ENCODE measurements at regions not wholly inside any gene's neighbourhood (a gene's known extent, or its start where the extent isn't known, plus 50 kb on each side); places are given as distances from the start of the nearest gene placed in this dataset.

DNA sequence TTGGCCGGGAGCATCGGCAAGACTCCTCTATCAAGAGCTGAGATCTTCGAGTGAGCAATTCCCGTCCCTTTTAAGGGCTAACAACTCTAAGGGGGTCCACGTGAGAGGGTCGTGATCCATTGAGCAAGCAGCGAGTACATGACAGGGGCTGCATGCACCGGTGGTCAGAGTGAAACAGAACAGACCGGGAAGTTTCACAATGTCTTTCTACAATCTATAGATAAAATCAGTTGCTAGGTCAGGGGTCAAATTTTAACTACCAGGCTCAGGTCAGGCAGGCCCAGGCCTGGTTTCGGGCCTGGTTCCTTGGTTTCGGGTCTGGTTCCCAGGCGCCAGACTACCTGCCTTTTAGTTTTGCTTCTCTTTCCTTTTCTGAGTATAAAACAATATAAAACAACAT lies 160.1 kb downstream of the PTCHD1 start (continued):
- TF ChIP-seq, protein P1, sequence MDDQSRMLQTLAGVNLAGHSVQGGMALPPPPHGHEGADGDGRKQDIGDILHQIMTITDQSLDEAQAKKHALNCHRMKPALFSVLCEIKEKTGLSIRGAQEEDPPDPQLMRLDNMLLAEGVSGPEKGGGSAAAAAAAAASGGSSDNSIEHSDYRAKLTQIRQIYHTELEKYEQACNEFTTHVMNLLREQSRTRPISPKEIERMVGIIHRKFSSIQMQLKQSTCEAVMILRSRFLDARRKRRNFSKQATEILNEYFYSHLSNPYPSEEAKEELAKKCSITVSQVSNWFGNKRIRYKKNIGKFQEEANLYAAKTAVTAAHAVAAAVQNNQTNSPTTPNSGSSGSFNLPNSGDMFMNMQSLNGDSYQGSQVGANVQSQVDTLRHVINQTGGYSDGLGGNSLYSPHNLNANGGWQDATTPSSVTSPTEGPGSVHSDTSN (IDR thresholded peaks at IDR 0.05; ENCODE audit: insufficient replicate concordance, low read depth, low read length) = no peak
- TF ChIP-seq PAX5 (IDR thresholded peaks at IDR 0.05; ENCODE audit: borderline replicate concordance, low read depth, low read length) = no peak

DNA sequence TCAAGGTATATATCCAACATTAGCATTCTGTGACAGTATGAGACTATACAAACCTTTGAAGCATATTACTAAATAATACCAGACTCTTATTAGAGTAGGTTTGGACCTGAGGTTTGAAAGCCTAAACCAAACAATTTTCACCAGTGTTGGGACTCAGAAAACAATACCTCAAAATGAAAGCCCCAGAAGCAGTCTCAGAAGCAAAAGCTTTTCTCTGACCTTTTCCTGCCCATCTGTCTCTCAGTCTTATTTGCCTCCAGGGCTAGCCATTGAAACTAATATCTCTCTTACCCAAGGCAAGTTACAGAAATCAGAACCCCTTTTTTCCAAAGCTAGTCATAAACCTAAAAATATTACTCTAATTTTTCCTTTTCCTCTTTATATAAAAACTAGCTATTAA lies 163.3 kb downstream of the PTCHD1 start:
- in situ Hi-C loops (cut with MboI) (no loop called here), intact Hi-C loops (cut with micrococcal nuclease; ENCODE audit: unreplicated experiment) (loop anchor here (10.0 kb wide), 1 partner anchor 167 kb away; the partner anchor contains the start of gene PRDX4)
- Histone ChIP-seq H3K9ac (ENCODE audit: control insufficient read depth, insufficient read depth, low read length) (no peak overlapping the region), H3K27me3 (replicated peaks in 1 of 2; ENCODE audit: control insufficient read depth in 2 of 2, insufficient read depth in 2 of 2, low read length in 1 of 2) (no peaks in the 10 kb centered on the region), H3K79me2 (ENCODE audit: control insufficient read depth, insufficient read depth, low read length) (no peaks in the 10 kb centered on the region), H3K36me3 (ENCODE audit: control insufficient read depth in 2 of 2, insufficient read depth in 2 of 2, low read length in 1 of 2) (no peaks in the 10 kb centered on the region), H3K9me3 (replicated peaks; ENCODE audit: control insufficient read depth, insufficient read depth, low read length) (peaks cover 2% of the 10 kb centered on the region; the same call in 1 of the 3 replicates), H4K20me1 (ENCODE audit: control insufficient read depth, insufficient read depth) (no peaks in the 10 kb centered on the region), H3K4me3 (no peak overlapping the region), H3K4me1 (ENCODE audit: control insufficient read depth, insufficient read depth, low read length) (no peaks in the 10 kb centered on the region), H3K4me2 (ENCODE audit: control insufficient read depth, insufficient read depth) (no peak overlapping the region), H2AFZ (ENCODE audit: control insufficient read depth, low read depth, low read length) (no peak overlapping the region), H3K27ac (ENCODE audit: control insufficient read depth, insufficient read depth) (no peak overlapping the region)
- ChIA-PET SMC1A (ENCODE audit: uncharacterized antibody, unreplicated experiment) (no interaction called here), RAD21 (ENCODE audit: unreplicated experiment) (no interaction called here), CTCF (no interaction called here), POLR2A (no interaction called here)
- DNase-seq (ENCODE audit: low read depth, low spot score) = no peak
- FAIRE-seq = no peak
- 0 out of 2 replicates have a peak, but pooled peaks have one; percentile 12 for TF ChIP-seq NFYB (IDR thresholded peaks at IDR 0.05; ENCODE audit: insufficient read depth, low read depth, low read length)
- TF ChIP-seq RELA (IDR thresholded peaks at IDR 0.05; ENCODE audit: borderline replicate concordance, partially characterized antibody) = no peak
- no peak for TF ChIP-seq CHD4 (IDR thresholded peaks at IDR 0.05)
- no peak for TF ChIP-seq SIN3A (IDR thresholded peaks at IDR 0.05; ENCODE audit: low read depth, low read length)
- TF ChIP-seq JUND (IDR thresholded peaks at IDR 0.05; ENCODE audit: low read depth, low read length) = no peak
- no peak for TF ChIP-seq GATAD2B (conservative IDR thresholded peaks at IDR 0.05; ENCODE audit: low read depth)
- no TSS peak for BruUV-seq (replicated peaks)
- peak; percentile 57 for ATAC-seq
